OCI-LY3 (cell line): ENCODE measurements at regions not wholly inside any gene's neighbourhood (a gene's known extent, or its start where the extent isn't known, plus 50 kb on each side); places are given as distances from the start of the nearest gene placed in this dataset.

Experiments
- H2AFZ ChIP-seq: fragments of 200-600, 300-600 bp; shearing (Covaris generic); 2 replicates; pipeline ENCODE4 v1.6.0; 2014; ENCODE audit warnings: antibody characterized with exemption, low read depth, low read length
- H3K27ac ChIP-seq: fragments of 200-600, 300-600 bp; sonication (generic); 2 replicates; pipeline ENCODE4 v1.5.1; 2014; ENCODE audit warnings: mild to moderate bottlenecking, low read length, moderate library complexity, mixed read lengths
- H3K27me3 ChIP-seq: fragments of 200-600, 300-600 bp; sonication (generic); 2 replicates; pipeline ENCODE4 v1.6.1; 2014; ENCODE audit warnings: low read depth, low read length, mixed read lengths
- H3K36me3 ChIP-seq: fragments of 200-600, 300-600 bp; sonication (generic); replicated peaks from 2 replicates; pipeline ENCODE3; 2014; ENCODE audit warnings: low read depth, low read length, mixed read lengths
- H3K4me1 ChIP-seq: fragments of 300-600, 200-600 bp; sonication (generic); 2 replicates; pipeline ENCODE4 v1.6.1; 2014; ENCODE audit warnings: low read length, mixed read lengths
- H3K4me2 ChIP-seq: fragments of 200-600, 300-600 bp; sonication (generic); 2 replicates; pipeline ENCODE4 v1.6.1; 2014; ENCODE audit warnings: low read length, mixed read lengths
- H3K4me3 ChIP-seq: fragments of 300-600, 200-600 bp; sonication (generic); 2 replicates; pipeline ENCODE4 v1.5.1; 2014; ENCODE audit warnings: antibody characterized with exemption, mild to moderate bottlenecking, low read length, moderate library complexity
- H3K79me2 ChIP-seq: fragments of 300-600, 200-600 bp; shearing (Covaris generic); 2 replicates; pipeline ENCODE4 v1.6.1; 2014; ENCODE audit warnings: mild to moderate bottlenecking, low read length, mixed read lengths
- H3K9ac ChIP-seq: fragments of 300-600, 200-600 bp; shearing (Covaris generic); 2 replicates; pipeline ENCODE4 v1.6.0; 2014; ENCODE audit warnings: mild to moderate bottlenecking, low read length, moderate library complexity
- H3K9me3 ChIP-seq: fragments of 200-600, 300-600 bp; shearing (Covaris generic); 2 replicates; pipeline ENCODE4 v1.6.1; 2014; ENCODE audit warnings: low read length, mixed read lengths; ENCODE audit not compliant: insufficient read depth
- H4K20me1 ChIP-seq: fragments of 200-600, 300-600 bp; sonication (generic); 2 replicates; pipeline ENCODE4 v1.6.1; 2016; ENCODE audit warnings: low read length, mixed read lengths; ENCODE audit not compliant: insufficient read depth
- CTCF ChIP-seq: fragments of 200-600, 300-600 bp; sonication (generic); IDR thresholded peaks from 2 replicates; pipeline ENCODE4 v1.5.1; 2014; ENCODE audit warnings: antibody characterized with exemption, low read length, low read depth
- EZH2phosphoT487 ChIP-seq: fragments of 200-600 bp; shearing (Covaris generic); IDR thresholded peaks from 2 replicates; pipeline ENCODE4 v1.6.1; 2018; ENCODE audit warnings: antibody characterized with exemption, mixed run types, low read depth

- TF ChIP-seq EZH2phosphoT487 (no peak), CTCF (no peak)
- no peaks in the 10 kb centered on the region for H3K27me3 ChIP-seq
- no peak overlapping the region for H3K4me2 ChIP-seq
- no peaks in the 10 kb centered on the region for H3K36me3 ChIP-seq
- no peak overlapping the region for H3K27ac ChIP-seq
- no peaks in the 10 kb centered on the region for H3K79me2 ChIP-seq
- H3K4me1 ChIP-seq: no peaks in the 10 kb centered on the region
- no peaks in the 10 kb centered on the region for H3K9me3 ChIP-seq
- no peak overlapping the region for H3K4me3 ChIP-seq
- no peaks in the 10 kb centered on the region for H4K20me1 ChIP-seq
- H2AFZ ChIP-seq: no peak overlapping the region
- no peak overlapping the region for H3K9ac ChIP-seq
Measured at GRCh38 chr7:124553502-124553901, 212.1 kb downstream of the GPR37 start.

GRCh38 chr7:124552217-124552616 is 213.4 kb downstream of the GPR37 start:
- Histone ChIP-seq H3K27ac (no peak overlapping the region), H3K36me3 (no peaks in the 10 kb centered on the region), H3K4me2 (no peak overlapping the region), H3K79me2 (no peaks in the 10 kb centered on the region), H2AFZ (no peak overlapping the region), H4K20me1 (no peaks in the 10 kb centered on the region), H3K27me3 (no peaks in the 10 kb centered on the region), H3K9me3 (no peaks in the 10 kb centered on the region), H3K4me1 (no peaks in the 10 kb centered on the region), H3K4me3 (no peak overlapping the region), H3K9ac (no peak overlapping the region)
- TF ChIP-seq EZH2phosphoT487 (no peak), CTCF (no peak)

GRCh38 chr7:124550036-124550435 is 215.6 kb downstream of the GPR37 start:
- Histone ChIP-seq H4K20me1 (no peaks in the 10 kb centered on the region), H2AFZ (peak overlapping the region; percentile 10; the same call in 1 of the 2 replicates), H3K9me3 (no peaks in the 10 kb centered on the region), H3K4me3 (no peak overlapping the region), H3K27ac (no peak overlapping the region), H3K4me1 (no peaks in the 10 kb centered on the region), H3K4me2 (no peak overlapping the region), H3K79me2 (no peaks in the 10 kb centered on the region), H3K36me3 (no peaks in the 10 kb centered on the region), H3K27me3 (no peaks in the 10 kb centered on the region), H3K9ac (no peak overlapping the region)
- no peak for TF ChIP-seq CTCF

- Histone ChIP-seq H2AFZ (no peak overlapping the region), H3K79me2 (no peaks in the 10 kb centered on the region), H3K4me1 (no peaks in the 10 kb centered on the region), H3K27me3 (no peaks in the 10 kb centered on the region), H3K9me3 (no peaks in the 10 kb centered on the region), H3K36me3 (no peaks in the 10 kb centered on the region), H3K4me3 (no peak overlapping the region), H3K9ac (no peak overlapping the region), H3K4me2 (no peak overlapping the region), H3K27ac (no peak overlapping the region), H4K20me1 (no peaks in the 10 kb centered on the region)
- TF ChIP-seq EZH2phosphoT487: no peak
- no peak for TF ChIP-seq CTCF
Measured at GRCh38 chr7:124542476-124542875, 223.1 kb downstream of the GPR37 start.
